K562 (cell line): ENCODE measurements at regions not wholly inside any gene's neighbourhood (a gene's known extent, or its start where the extent isn't known, plus 50 kb on each side); places are given as distances from the start of the nearest gene placed in this dataset.

Source experiments
- ATAC-seq: fragments of 200-7000 bp; cut with Tn5 transposase; 3 replicates; pipeline ENCODE4 v1.9.1; 2020; ENCODE audit warnings: moderate library complexity
- BruUV-seq: library from RNA; stranded (reverse); fragments of 400-500 nt; replicated peaks from 2 replicates; lab custom pipeline; 2021; lab: Mats Ljungman, UMichigan
- CTCF ChIA-PET: fragments of 300-600 bp; formaldehyde crosslinking; extraction: SDS; loops from one replicate; lab custom pipeline; 2021; ENCODE audit warnings: low intra/inter-chr PET ratio; lab: Yijun Ruan, JAX
- POLR2A ChIA-PET: fragments of 300-600, 350-650 bp; sonication (Branson Sonifier 250); formaldehyde crosslinking; extraction: SDS; loops from one replicate; lab custom pipeline; 2021; ENCODE audit warnings: antibody characterized with exemption, inconsistent platforms; lab: Yijun Ruan, JAX
- DNase-seq, 4 experiments: peaks; one replicate each; pipeline versions ENCODE4 v3.0.0 to v3.0.0-alpha.2; 2011 to 2018; ENCODE audit warnings: low spot score in 3 of 4, mixed read lengths in 3 of 4; ENCODE audit errors: extremely low read depth in 1 of 4
- FAIRE-seq: peaks from 2 replicates; lab custom pipeline; 2011; peaks lifted over from hg19 to GRCh38; lab: Jason Lieb, UNC
- H2AFZ ChIP-seq: 2 replicates; pipeline ENCODE4 v1.6.0; 2011; ENCODE audit warnings: low read depth, low read length, control low read depth, inconsistent platforms
- H3K27ac ChIP-seq: fragments of 200-600 bp; 3 replicates; pipeline ENCODE4 v1.8.0; 2011; ENCODE audit warnings: low read depth, mild to moderate bottlenecking, control low read depth, inconsistent platforms, low read length, moderate library complexity, mixed read lengths; ENCODE audit errors: extremely low read depth
- H3K27me3 ChIP-seq, 2 experiments: fragments of 300-600 bp in 1 of 2; 2 replicates in 1 of 2; 3 replicates in 1 of 2; pipeline versions ENCODE4 v1.6.0 to v1.8.0; 2011; ENCODE audit warnings: inconsistent platforms in 2 of 2, low read length in 2 of 2, mild to moderate bottlenecking in 1 of 2, mixed read lengths in 1 of 2, moderate library complexity in 1 of 2; ENCODE audit not compliant: control insufficient read depth in 2 of 2, insufficient read depth in 2 of 2
- H3K36me3 ChIP-seq: fragments of 300-600 bp; 3 replicates; pipeline ENCODE4 v1.8.0; 2011; ENCODE audit warnings: mild to moderate bottlenecking, low read length, inconsistent platforms; ENCODE audit not compliant: control insufficient read depth, insufficient read depth
- H3K4me1 ChIP-seq, 2 experiments: fragments of 200-600 bp in 1 of 2; replicated peaks in 1 of 2; 2 replicates in 1 of 2; 3 replicates in 1 of 2; pipeline versions ENCODE4 v1.5.1 to v1.8.0; 2011; ENCODE audit warnings: inconsistent platforms in 2 of 2, low read length in 2 of 2, mild to moderate bottlenecking in 1 of 2, mixed read lengths in 1 of 2, moderate library complexity in 1 of 2; ENCODE audit not compliant: control insufficient read depth in 2 of 2, insufficient read depth in 2 of 2
- H3K4me2 ChIP-seq: 2 replicates; pipeline ENCODE4 v1.6.1; 2011; ENCODE audit warnings: low read length, control low read depth, inconsistent platforms, mixed read lengths; ENCODE audit not compliant: insufficient read depth
- H3K4me3 ChIP-seq: fragments of 200-600 bp; sonication (generic), shearing (Covaris generic); 2 replicates; pipeline ENCODE4 v1.5.1; 2016; ENCODE audit warnings: control low read depth, inconsistent platforms
- H3K79me2 ChIP-seq: fragments of 200-600 bp; 3 replicates; pipeline ENCODE4 v1.8.0; 2011; ENCODE audit warnings: low read length, inconsistent platforms; ENCODE audit not compliant: control insufficient read depth, insufficient read depth
- H3K9ac ChIP-seq, 2 experiments: 2 replicates each; pipeline versions ENCODE4 v1.6.0 to v1.6.1; 2011; ENCODE audit warnings: low read depth in 2 of 2, low read length in 2 of 2, control low read depth in 1 of 2, inconsistent platforms in 1 of 2, mild to moderate bottlenecking in 1 of 2, mixed read lengths in 1 of 2; ENCODE audit not compliant: insufficient read depth in 1 of 2
- H3K9me1 ChIP-seq: one replicate; pipeline ENCODE4 v1.6.0; 2011; ENCODE audit warnings: inconsistent platforms, mild to moderate bottlenecking, low read length, moderate library complexity; ENCODE audit not compliant: control insufficient read depth, insufficient read depth
- H3K9me3 ChIP-seq: replicated peaks from 2 replicates; pipeline ENCODE4 v1.5.1; 2011; ENCODE audit warnings: low read depth, low read length, inconsistent platforms; ENCODE audit not compliant: control insufficient read depth, insufficient read depth
- H4K20me1 ChIP-seq: replicated peaks from 2 replicates; pipeline ENCODE4 v1.6.1; 2011; ENCODE audit warnings: low read length, inconsistent platforms, mixed read lengths; ENCODE audit not compliant: control insufficient read depth, insufficient read depth
- ARHGAP35 ChIP-seq: fragments of 450-650 bp; IDR thresholded peaks from 2 replicates; pipeline ENCODE4 v1.6.1; 2018; ENCODE audit not compliant: partially characterized antibody
- BMI1 ChIP-seq: fragments of 150-350 bp; IDR thresholded peaks from 2 replicates; pipeline ENCODE4 v1.6.1; 2014; ENCODE audit warnings: low read length
- CBFA2T2 ChIP-seq: fragments of 450-650 bp; conservative IDR thresholded peaks from 2 replicates; pipeline ENCODE4 v1.6.1; 2017; ENCODE audit warnings: mild to moderate bottlenecking
- CHD1 ChIP-seq: fragments of 200-600 bp; sonication (generic); IDR thresholded peaks from one replicate; pipeline ENCODE4 v1.6.1; 2012; ENCODE audit warnings: mild to moderate bottlenecking, moderate library complexity, low read length, inconsistent platforms
- SOX6 ChIP-seq: fragments of 450-650 bp; IDR thresholded peaks from 2 replicates; pipeline ENCODE4 v1.6.1; 2014; ENCODE audit warnings: mild to moderate bottlenecking
- ZBTB12 ChIP-seq: fragments of 250-450 bp; sonication (Bioruptor Pico); IDR thresholded peaks from 2 replicates; pipeline ENCODE4 v1.4.0; 2020
- ZFPM2 ChIP-seq: fragments of 250-450 bp; sonication (Bioruptor Pico); IDR thresholded peaks from 2 replicates; pipeline ENCODE4 v1.5.1; 2022; ENCODE audit warnings: mild to moderate bottlenecking
- ZNF41 ChIP-seq: fragments of 250-450 bp; sonication (Bioruptor Pico); conservative IDR thresholded peaks from 2 replicates; pipeline ENCODE4 v1.4.0; 2020; ENCODE audit warnings: mild to moderate bottlenecking
- ZNF79 ChIP-seq: fragments of 250-450 bp; sonication (Bioruptor Pico); IDR thresholded peaks from 2 replicates; pipeline ENCODE4 v1.4.0; 2020; ENCODE audit warnings: low read depth, mild to moderate bottlenecking, moderate library complexity
- WGBS: fragments of 100-300 bp; shearing (Covaris generic); methylation state at CpG from one replicate; pipeline ENCODE4 v1.1.6; 2016; ENCODE audit warnings: low coverage, mixed read lengths; ENCODE audit not compliant: insufficient coverage; ENCODE audit errors: missing lambda C conversion rate; 5-methylcytosine and 5-hydroxymethylcytosine counted together
- in situ Hi-C: fragments of 300-500 bp; cut with MboI; formaldehyde crosslinking; loops from 4 replicates; pipeline ENCODE4 v1.15.0; 2018; ENCODE audit warnings: inconsistent platforms, mixed read lengths
- intact Hi-C: fragments of 100-400 bp; cut with micrococcal nuclease; formaldehyde crosslinking; loops from 2 replicates; pipeline ENCODE4 v1.14.2; 2022
- TF ChIP-seq, protein P1 (sequence below): fragments of 450-650 bp; IDR thresholded peaks from one replicate; pipeline ENCODE4 v1.6.1; 2018; ENCODE audit warnings: mild to moderate bottlenecking, moderate library complexity; ENCODE audit not compliant: partially characterized antibody
- TF ChIP-seq, protein P2 (sequence below): conservative IDR thresholded peaks from 2 replicates; pipeline ENCODE4 v1.6.1; 2011; ENCODE audit warnings: low read depth, mild to moderate bottlenecking, low read length; ENCODE audit not compliant: control insufficient read depth
- TF ChIP-seq, protein P3 (sequence below): fragments of 250-450 bp; sonication (Bioruptor Pico); IDR thresholded peaks from 2 replicates; pipeline ENCODE4 v1.5.0; 2022; ENCODE audit warnings: mild to moderate bottlenecking
- TF ChIP-seq, protein P4 (sequence below): fragments of 250-450 bp; sonication (Bioruptor Pico); IDR thresholded peaks from 2 replicates; pipeline ENCODE4 v1.5.0; 2020; ENCODE audit warnings: mild to moderate bottlenecking, borderline replicate concordance

- TF ChIP-seq ZNF41 (no peak), ZFPM2 (no peak), SOX6 (no peak), ARHGAP35 (no peak), CBFA2T2 (no peak)
- TF ChIP-seq, protein P1, sequence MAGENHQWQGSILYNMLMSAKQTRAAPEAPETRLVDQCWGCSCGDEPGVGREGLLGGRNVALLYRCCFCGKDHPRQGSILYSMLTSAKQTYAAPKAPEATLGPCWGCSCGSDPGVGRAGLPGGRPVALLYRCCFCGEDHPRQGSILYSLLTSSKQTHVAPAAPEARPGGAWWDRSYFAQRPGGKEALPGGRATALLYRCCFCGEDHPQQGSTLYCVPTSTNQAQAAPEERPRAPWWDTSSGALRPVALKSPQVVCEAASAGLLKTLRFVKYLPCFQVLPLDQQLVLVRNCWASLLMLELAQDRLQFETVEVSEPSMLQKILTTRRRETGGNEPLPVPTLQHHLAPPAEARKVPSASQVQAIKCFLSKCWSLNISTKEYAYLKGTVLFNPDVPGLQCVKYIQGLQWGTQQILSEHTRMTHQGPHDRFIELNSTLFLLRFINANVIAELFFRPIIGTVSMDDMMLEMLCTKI, result no peak
These were observed 78.9 kb upstream of the NXPH1 start (continued) for GRCh38 chr7:8354503-8354902.

DNA sequence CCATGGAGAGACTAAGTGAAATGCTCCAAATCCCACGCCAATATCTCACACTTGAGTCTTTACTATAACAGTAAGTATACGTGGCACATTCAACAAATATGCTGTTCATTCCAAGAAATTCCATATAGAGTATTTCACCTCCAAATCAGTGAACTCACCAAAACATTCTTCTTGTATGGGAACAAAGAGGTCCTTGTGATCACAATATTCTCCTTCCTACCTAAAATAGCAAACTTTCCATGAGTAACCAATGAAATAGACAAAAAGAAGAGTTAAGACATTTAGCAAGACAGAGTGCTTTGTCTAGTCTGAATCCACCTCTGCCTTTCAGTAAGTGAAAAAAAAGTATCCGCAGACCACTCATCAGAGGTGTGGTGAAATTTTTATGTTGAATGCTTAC lies 77.3 kb upstream of the NXPH1 start:
- H3K4me3 ChIP-seq, result no peak overlapping the region
- no peak overlapping the region for H3K4me2 ChIP-seq
- H3K36me3 ChIP-seq, result no peaks in the 10 kb centered on the region
- POLR2A ChIA-PET, result no interaction called here
- intact Hi-C loops, result no loop called here
- no peaks in the 10 kb centered on the region for H3K9me1 ChIP-seq
- H3K4me1 ChIP-seq, result no peaks in the 10 kb centered on the region; a peak in 2 of 5 replicates
- no peak for DNase-seq
- ATAC-seq, result no peak
- CTCF ChIA-PET, result no interaction called here
- no peak overlapping the region for H3K9ac ChIP-seq
- no peaks in the 10 kb centered on the region for H3K27me3 ChIP-seq
- H2AFZ ChIP-seq, result no peak overlapping the region
- no peaks in the 10 kb centered on the region for H3K9me3 ChIP-seq
- no peaks in the 10 kb centered on the region for H3K79me2 ChIP-seq
- BruUV-seq, result no TSS peak
- no peak overlapping the region for H3K27ac ChIP-seq
- no peaks in the 10 kb centered on the region for H4K20me1 ChIP-seq
- in situ Hi-C loops, result no loop called here
- no peak for FAIRE-seq
- WGBS, result 45% methylated on average over 3 of the region's 3 CpGs
- TF ChIP-seq, protein P2, sequence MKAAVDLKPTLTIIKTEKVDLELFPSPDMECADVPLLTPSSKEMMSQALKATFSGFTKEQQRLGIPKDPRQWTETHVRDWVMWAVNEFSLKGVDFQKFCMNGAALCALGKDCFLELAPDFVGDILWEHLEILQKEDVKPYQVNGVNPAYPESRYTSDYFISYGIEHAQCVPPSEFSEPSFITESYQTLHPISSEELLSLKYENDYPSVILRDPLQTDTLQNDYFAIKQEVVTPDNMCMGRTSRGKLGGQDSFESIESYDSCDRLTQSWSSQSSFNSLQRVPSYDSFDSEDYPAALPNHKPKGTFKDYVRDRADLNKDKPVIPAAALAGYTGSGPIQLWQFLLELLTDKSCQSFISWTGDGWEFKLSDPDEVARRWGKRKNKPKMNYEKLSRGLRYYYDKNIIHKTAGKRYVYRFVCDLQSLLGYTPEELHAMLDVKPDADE, result no peak
- TF ChIP-seq CHD1, result no peak
- TF ChIP-seq, protein P3, sequence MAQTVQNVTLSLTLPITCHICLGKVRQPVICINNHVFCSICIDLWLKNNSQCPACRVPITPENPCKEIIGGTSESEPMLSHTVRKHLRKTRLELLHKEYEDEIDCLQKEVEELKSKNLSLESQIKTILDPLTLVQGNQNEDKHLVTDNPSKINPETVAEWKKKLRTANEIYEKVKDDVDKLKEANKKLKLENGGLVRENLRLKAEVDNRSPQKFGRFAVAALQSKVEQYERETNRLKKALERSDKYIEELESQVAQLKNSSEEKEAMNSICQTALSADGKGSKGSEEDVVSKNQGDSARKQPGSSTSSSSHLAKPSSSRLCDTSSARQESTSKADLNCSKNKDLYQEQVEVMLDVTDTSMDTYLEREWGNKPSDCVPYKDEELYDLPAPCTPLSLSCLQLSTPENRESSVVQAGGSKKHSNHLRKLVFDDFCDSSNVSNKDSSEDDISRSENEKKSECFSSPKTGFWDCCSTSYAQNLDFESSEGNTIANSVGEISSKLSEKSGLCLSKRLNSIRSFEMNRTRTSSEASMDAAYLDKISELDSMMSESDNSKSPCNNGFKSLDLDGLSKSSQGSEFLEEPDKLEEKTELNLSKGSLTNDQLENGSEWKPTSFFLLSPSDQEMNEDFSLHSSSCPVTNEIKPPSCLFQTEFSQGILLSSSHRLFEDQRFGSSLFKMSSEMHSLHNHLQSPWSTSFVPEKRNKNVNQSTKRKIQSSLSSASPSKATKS (CRISPR knock-in tag), result no peak
- TF ChIP-seq ZNF79 (CRISPR knock-in tag), result no peak
- TF ChIP-seq ZBTB12 (CRISPR knock-in tag), result no peak
- no peak for TF ChIP-seq BMI1
- TF ChIP-seq, protein P4, sequence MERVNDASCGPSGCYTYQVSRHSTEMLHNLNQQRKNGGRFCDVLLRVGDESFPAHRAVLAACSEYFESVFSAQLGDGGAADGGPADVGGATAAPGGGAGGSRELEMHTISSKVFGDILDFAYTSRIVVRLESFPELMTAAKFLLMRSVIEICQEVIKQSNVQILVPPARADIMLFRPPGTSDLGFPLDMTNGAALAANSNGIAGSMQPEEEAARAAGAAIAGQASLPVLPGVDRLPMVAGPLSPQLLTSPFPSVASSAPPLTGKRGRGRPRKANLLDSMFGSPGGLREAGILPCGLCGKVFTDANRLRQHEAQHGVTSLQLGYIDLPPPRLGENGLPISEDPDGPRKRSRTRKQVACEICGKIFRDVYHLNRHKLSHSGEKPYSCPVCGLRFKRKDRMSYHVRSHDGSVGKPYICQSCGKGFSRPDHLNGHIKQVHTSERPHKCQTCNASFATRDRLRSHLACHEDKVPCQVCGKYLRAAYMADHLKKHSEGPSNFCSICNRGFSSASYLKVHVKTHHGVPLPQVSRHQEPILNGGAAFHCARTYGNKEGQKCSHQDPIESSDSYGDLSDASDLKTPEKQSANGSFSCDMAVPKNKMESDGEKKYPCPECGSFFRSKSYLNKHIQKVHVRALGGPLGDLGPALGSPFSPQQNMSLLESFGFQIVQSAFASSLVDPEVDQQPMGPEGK, result no peak
